GM18505 (cell line): ENCODE measurements at regions not wholly inside any gene's neighbourhood (a gene's known extent, or its start where the extent isn't known, plus 50 kb on each side); places are given as distances from the start of the nearest gene placed in this dataset.
"Not testable (repeated sequence)": the region's sequence is repeated elsewhere in the genome, so short reads cannot be mapped to it uniquely, and the experiment has no call there.

Experiments
- ATAC-seq: cut with Tn5 transposase; IDR thresholded peaks from one replicate; pipeline ENCODE4 v1.9.1; 2021; ENCODE audit not compliant: unreplicated experiment
- POLR2A ChIP-seq: IDR thresholded peaks from 4 replicates; pipeline ENCODE4 v1.6.1; 2011; ENCODE audit warnings: borderline replicate concordance; ENCODE audit not compliant: insufficient read depth, insufficient read length; ENCODE audit errors: extremely low read depth

DNA sequence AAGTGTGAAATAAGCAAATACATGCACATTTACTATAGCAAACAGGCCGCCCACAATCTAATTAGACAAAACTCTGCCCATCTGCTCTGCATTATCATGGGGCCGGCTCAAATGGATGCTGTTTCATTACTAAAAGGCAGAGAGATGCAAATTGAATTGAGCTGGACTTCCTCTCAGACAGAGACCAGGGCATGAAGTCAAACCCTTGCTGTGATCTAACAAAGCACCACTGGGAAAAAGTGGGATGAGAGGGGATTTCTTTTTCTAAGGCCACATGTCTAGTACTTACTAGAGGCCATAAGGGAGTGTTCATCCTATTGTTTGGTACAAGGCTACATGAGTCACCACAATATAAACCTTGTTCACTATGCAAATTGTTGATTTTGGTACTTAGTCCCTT, 614.7 kb downstream of the ISL1 start:
- no peak for ATAC-seq

DNA sequence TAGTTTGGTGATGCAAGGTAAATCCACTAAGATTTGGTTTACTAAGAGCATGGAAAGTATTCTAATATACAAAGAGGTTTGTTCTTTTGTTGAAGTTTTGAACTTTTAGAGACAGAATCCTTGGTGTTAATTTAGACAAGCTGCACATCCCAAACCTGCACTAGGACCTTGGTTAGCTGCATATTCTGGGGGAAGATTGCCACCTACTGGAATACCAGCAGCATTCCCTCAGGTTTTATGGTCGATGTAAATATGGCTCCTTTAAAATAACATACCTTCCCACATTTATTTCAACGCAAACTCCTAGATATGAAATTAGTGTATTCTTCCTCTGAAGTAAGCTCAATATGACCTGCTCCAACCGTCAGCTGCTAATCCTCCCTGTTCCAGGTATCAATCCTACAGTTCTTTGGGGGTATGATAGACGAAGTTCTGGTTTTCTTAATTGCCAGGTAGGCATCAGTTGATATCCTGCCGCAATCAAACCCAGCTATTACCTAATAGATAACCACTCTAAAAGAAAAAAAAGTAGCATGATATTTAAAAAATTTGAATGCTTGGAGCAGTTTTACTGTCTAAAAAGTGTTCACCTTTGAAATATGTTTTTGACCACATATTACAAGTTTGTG, 624.1 kb downstream of the ISL1 start:
- ATAC-seq = peak; percentile 62
- no peak for TF ChIP-seq POLR2A

More for the DNA sequence above, 614.7 kb downstream of the ISL1 start:
- TF ChIP-seq POLR2A = no peak

DNA sequence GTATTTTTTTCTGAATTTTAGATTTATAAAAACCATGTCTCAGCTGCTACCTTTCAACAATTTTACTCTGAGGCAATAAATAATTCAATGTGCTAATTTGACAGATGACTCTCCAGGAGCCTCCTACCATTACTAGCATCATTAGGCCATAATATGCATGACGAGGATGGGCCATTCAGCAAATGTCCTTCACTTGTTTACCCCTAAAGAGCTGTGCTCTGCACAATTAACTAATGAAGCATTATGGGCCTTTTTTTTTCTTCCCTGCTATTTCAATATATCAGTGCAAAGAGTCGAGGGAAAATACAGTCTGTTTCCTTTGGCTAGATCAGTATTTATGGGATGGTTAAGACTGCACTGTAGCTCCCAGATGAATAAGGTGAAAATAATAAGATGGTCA, 627.2 kb downstream of the ISL1 start:
- no peak for TF ChIP-seq POLR2A
- no peak for ATAC-seq

DNA sequence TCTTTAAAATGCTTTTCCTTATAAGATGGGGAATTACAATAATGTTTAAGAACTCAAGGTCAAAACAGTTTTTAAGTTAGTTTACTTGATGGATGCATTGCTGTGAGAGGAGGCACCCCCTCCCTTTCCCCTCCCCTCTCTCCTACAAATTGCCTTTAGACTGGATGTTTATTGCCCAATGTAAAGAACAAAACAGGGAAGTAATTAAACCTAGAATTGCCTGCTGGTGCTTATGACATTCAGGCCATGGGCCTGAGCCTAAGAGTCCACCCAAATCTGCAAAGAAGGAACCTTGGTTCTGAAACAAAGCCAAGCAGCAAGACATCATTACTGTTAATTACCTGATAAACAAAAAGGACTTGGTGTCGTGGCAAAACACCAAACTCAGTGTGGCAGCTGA, 630.3 kb downstream of the ISL1 start:
- no peak for TF ChIP-seq POLR2A
- no peak for ATAC-seq

DNA sequence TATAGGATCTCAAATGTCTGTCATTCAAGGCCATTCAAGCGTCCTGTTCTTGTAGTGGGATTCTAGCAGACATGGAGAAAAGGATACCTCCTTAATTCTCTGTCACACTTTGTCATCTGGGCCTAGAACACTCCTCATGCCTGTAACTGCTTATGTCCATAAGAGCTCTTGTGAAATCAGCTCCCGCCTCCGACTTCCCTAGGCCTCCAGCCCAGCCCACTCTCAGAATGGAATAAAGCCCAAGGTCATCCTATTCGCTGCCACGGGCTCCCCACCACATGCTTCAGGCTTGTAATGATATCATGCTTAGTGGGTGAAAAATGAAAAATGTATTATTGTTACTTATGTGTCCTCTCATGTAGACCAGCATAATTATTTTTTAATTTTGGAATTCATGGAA, 632.5 kb downstream of the ISL1 start:
- ATAC-seq = no peak

DNA sequence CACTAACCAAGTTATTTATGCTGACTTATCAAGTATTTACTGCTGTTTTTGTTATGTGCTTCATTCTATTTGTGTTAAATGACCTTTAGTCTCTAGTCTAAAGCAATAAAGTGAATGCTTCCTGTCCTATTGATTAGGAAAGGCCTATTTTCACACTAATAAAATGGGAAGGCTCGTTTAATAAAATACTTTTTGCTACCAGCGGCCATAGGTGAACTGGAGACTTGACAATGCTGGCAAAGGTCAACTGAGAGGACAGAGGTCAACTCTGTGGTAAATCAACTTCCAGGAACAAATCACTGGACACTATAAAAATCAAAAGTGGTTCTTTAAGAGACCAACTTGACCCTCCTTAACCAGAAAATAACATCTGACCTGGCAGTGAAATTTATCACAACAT, 634.3 kb downstream of the ISL1 start:
- ATAC-seq = no peak
- TF ChIP-seq POLR2A = no peak

More for the DNA sequence above, 632.5 kb downstream of the ISL1 start:
- no peak for TF ChIP-seq POLR2A

DNA sequence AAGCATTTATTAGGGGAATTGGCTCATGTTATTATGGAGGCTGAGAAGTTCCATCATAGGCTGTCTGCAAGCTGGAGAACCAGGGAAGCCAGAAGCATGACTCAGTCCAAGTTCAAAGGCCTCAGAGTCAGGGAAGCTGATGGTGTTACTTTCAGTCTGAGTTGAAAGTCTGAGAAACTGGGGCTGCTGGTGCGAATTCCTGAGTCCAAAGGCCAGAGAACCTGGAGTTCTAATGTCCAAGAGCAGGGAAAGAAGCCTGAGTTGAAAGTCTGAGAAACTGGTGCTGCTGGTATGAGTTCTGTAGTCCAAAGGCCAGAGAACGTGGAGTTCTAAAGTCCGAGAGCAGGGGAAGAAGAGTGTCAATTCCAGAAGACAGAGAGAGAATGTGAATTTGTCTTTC, 641.1 kb downstream of the ISL1 start:
- TF ChIP-seq POLR2A = no peak

DNA sequence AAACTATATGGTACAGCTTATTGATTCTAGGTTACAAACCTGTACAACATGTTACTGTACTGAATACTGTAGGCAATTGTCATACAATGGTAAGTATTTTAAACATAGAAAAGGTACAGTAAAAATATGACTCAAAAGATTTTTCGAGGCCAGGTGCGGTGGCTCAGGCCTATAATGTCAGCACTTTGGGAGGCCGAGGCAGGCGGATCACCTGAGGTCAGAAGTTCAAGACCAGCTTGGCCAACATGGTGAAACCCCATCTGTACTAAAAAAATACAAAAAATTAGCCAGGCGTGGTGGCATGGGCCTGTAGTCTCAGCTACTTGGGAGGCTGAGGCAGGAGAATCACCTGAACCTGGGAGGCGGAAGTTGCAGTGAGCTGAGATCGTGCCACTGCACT, 646.6 kb downstream of the ISL1 start:
- ATAC-seq = not testable (repeated sequence)

More for the DNA sequence above, 641.1 kb downstream of the ISL1 start:
- no peak for ATAC-seq

DNA sequence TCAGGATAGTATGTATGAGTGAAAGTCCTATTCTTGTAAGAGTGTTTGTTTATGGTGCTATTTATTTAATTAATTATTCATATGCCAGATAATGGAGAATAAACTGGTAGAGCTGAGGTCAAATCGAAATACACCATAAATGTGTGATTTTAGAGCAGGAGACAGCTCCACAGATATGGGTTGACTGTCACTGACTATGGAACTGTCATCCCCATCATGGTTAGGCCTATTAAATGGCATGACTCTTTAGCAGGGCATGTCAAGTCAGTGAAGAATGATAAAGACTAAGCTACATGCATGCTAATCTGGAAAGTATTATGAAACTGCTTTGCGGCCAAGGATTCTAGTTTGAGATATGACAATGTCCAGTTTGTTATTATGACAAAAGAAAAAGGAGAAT, 658.6 kb downstream of the ISL1 start:
- TF ChIP-seq POLR2A = no peak
- no peak for ATAC-seq

DNA sequence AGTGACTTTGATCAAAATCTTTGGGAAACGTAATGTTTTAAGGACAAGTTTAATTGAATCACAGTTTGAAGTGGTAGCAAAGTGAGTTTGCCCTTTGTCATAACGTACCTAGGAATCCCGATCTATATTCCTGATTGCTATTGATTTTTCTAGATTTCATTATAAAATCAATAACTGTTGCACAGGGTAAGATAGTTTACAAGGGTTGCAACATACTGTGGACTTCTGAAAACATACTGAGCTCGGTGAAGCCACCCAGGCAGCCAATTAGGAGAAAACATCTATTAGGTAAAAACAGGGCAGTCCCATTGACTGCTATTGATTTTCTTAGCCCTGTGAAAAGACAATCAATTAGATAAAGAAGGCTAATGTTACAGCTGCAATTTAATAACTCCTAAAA, 659.9 kb downstream of the ISL1 start:
- no peak for TF ChIP-seq POLR2A
- ATAC-seq = no peak

DNA sequence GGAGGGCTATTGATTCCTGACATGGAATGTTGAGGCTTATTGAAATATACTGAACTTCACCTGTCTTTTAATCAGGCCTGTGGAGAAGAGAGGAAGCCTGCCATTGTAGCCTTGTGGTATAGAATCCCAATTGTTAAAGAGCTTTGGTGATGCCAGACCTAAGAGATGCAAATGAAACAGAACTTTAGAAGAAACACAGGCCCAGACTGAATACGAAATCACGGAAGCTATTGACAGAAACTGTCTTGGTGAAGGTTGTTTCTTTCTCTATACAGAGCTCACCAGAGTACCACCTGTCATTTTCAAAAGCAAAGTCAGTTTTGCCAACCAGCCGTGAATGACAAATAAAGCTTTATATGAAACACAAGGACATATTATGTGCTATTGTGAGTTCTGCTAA, 660.3 kb downstream of the ISL1 start:
- ATAC-seq = no peak
- TF ChIP-seq POLR2A = no peak

DNA sequence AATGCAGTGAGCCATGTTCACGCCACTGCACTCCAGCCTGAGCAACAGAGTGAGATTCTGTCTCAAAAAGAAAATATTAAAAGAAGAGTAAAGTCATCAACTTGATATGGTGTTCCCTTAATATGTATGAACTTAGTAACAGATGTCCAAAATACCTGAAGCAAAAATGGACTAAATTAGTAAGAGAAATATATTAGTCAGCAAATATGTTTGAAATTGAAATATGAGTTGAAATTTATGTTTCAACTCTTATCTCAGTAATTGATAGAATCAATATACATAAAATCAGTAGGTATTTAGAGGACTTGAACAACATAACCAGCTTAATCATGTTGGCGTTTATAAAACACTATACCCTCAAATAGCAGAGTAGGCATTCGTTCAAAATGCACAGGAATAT, 668.5 kb downstream of the ISL1 start:
- ATAC-seq = no peak
- no peak for TF ChIP-seq POLR2A

DNA sequence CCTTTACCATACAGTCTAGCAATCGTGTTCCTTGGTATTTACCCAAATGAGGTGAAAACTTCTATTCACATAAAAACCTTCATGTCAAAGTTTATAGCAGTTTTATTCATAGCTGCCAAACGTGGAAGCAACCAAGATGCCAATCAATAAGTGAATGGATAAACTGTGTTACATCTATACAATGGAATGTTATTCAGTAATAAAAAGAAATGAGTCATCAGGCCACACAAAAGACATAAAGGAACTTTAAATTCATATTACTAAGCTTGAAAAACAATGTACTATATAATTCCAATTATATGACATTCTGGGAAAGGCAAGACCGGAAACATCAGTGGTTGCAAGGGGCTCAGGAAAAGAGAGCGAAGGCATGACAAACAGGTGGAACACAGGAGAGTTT, 679.9 kb downstream of the ISL1 start:
- ATAC-seq = no peak
- no peak for TF ChIP-seq POLR2A

DNA sequence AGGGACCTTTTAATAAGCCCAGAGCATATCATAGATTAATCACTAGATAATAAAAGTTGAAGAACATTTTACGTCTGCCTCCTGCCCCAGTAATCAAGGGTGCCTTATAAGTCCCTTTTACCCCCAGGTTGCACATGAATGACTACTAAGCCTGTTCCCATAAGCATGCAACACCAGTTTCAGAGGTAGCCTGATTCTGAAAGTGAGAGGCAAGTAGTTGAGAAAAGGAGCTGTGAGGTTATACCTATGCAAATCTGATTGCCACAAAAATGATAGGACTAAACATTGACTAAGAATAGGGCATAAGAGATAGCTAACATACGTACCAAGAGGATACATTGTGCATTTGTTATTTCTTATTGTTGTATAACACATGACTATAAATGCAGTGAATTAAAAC, 681.9 kb downstream of the ISL1 start:
- TF ChIP-seq POLR2A = no peak
- ATAC-seq = no peak

DNA sequence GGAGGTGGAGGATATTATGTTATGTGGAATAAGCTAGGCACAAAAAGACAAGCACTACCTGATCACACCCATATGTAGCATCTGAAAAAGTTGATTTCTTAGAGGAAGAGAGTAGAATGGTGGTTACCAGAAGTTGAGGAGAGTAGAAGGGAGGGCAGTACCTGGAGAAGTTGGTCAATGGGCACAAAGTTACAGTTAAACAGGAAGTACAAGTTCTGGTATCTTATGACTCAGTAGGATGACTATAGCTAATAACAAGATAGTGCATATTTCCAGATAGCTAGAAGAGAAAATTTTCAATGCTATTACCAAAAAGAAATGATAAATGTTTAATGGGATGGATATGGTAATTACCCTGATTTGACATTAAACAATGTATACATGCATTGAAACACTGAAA, 686.7 kb downstream of the ISL1 start:
- ATAC-seq = no peak
- no peak for TF ChIP-seq POLR2A
